Activated naive CD8-positive, alpha-beta T cell (primary cell): ENCODE measurements at regions not wholly inside any gene's neighbourhood (a gene's known extent, or its start where the extent isn't known, plus 50 kb on each side); places are given as distances from the start of the nearest gene placed in this dataset.

Experiments
- H3K27ac Mint-ChIP-seq: one replicate; pipeline ENCODE4 v1.8.0; 2021; ENCODE audit warnings: mixed read lengths
- H3K27me3 Mint-ChIP-seq: one replicate; pipeline ENCODE4 v1.8.0; 2021; ENCODE audit warnings: mixed read lengths
- H3K36me3 Mint-ChIP-seq: one replicate; pipeline ENCODE4 v1.8.0; 2021; ENCODE audit warnings: mixed read lengths
- H3K4me1 Mint-ChIP-seq: one replicate; pipeline ENCODE4 v1.8.0; 2021; ENCODE audit warnings: low read depth, mixed read lengths
- H3K4me3 Mint-ChIP-seq: one replicate; pipeline ENCODE4 v1.8.0; 2021; ENCODE audit warnings: mild to moderate bottlenecking, mixed read lengths
- H3K9me3 Mint-ChIP-seq: one replicate; pipeline ENCODE4 v1.8.0; 2021; ENCODE audit warnings: low read depth, mixed read lengths

DNA sequence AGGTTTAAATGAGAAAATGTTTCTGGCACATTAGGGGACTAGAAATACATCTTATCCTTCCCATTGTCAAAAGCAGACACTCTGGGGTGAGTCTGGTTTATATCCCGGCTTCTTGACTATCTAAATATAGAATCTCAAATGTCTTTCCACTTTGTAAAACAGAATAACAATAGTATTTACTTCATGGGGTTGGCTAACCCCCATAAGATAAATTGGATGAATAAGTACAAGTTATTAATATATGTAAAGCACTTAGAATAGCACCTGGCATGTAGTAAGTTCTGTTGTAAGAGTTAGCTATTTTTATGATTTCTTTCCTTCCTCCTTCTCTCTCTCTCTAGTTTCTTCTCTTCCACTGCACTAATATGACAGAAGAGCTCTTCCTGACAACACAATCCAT is 499.1 kb downstream of the INSC start:
- H3K27me3 Mint-ChIP-seq, result peaks cover 4% of the 10 kb centered on the region
- H3K4me1 Mint-ChIP-seq, result no peaks in the 10 kb centered on the region
- no peaks in the 10 kb centered on the region for H3K9me3 Mint-ChIP-seq
- H3K27ac Mint-ChIP-seq, result no peak overlapping the region
- no peak overlapping the region for H3K4me3 Mint-ChIP-seq
- H3K36me3 Mint-ChIP-seq, result no peaks in the 10 kb centered on the region

- no peak overlapping the region for H3K4me3 Mint-ChIP-seq
- H3K36me3 Mint-ChIP-seq, result no peaks in the 10 kb centered on the region
- H3K4me1 Mint-ChIP-seq, result no peaks in the 10 kb centered on the region
- H3K27ac Mint-ChIP-seq, result no peak overlapping the region
- H3K27me3 Mint-ChIP-seq, result peaks cover 2% of the 10 kb centered on the region
- H3K9me3 Mint-ChIP-seq, result no peaks in the 10 kb centered on the region
These were observed 500.8 kb downstream of the INSC start for GRCh38 chr11:15615398-15616096.

GRCh38 chr11:15616130-15617105 is 501.7 kb downstream of the INSC start:
- Mint-ChIP-seq H3K4me1 (no peaks in the 10 kb centered on the region), H3K36me3 (no peaks in the 10 kb centered on the region)

GRCh38 chr11:15617126-15617525 is 502.4 kb downstream of the INSC start:
- Mint-ChIP-seq H3K4me1 (no peaks in the 10 kb centered on the region), H3K9me3 (no peaks in the 10 kb centered on the region), H3K4me3 (no peak overlapping the region), H3K27me3 (peaks cover 1% of the 10 kb centered on the region), H3K36me3 (no peaks in the 10 kb centered on the region), H3K27ac (no peak overlapping the region)

More at GRCh38 chr11:15616130-15617105, 501.7 kb downstream of the INSC start:
- no peak overlapping the region for H3K4me3 Mint-ChIP-seq
- no peak overlapping the region for H3K27ac Mint-ChIP-seq
- H3K27me3 Mint-ChIP-seq, result peaks cover 2% of the 10 kb centered on the region
- no peaks in the 10 kb centered on the region for H3K9me3 Mint-ChIP-seq

DNA sequence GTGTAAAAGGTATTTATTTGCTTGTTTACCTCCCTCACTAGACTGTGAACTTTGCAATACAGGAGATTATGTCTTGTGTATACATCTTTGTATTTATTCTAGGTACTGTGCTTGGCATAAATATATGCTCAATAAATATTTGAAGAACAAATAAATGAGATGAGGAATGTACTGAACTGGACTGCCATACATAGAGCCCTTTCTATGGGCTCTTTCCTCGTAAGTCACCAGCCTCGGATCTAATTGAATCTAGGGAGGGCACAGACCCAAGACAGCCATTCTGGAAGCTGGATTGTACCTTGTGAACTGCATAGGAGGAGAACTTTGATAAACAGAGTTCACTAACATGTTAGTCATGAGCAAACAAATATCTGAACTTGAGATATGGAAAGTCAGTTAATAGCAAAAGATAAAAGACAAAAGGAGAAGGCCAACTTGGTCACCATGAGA is 503.9 kb downstream of the INSC start:
- no peak overlapping the region for H3K27ac Mint-ChIP-seq
- H3K36me3 Mint-ChIP-seq, result no peaks in the 10 kb centered on the region
- H3K4me3 Mint-ChIP-seq, result no peak overlapping the region
- H3K4me1 Mint-ChIP-seq, result no peaks in the 10 kb centered on the region
- no peaks in the 10 kb centered on the region for H3K9me3 Mint-ChIP-seq
- no peaks in the 10 kb centered on the region for H3K27me3 Mint-ChIP-seq

- Mint-ChIP-seq H3K36me3 (no peaks in the 10 kb centered on the region), H3K27me3 (no peaks in the 10 kb centered on the region), H3K4me1 (no peaks in the 10 kb centered on the region), H3K27ac (no peak overlapping the region), H3K4me3 (no peak overlapping the region), H3K9me3 (no peaks in the 10 kb centered on the region)
These were observed 506.8 kb downstream of the INSC start for GRCh38 chr11:15621565-15621964.

DNA sequence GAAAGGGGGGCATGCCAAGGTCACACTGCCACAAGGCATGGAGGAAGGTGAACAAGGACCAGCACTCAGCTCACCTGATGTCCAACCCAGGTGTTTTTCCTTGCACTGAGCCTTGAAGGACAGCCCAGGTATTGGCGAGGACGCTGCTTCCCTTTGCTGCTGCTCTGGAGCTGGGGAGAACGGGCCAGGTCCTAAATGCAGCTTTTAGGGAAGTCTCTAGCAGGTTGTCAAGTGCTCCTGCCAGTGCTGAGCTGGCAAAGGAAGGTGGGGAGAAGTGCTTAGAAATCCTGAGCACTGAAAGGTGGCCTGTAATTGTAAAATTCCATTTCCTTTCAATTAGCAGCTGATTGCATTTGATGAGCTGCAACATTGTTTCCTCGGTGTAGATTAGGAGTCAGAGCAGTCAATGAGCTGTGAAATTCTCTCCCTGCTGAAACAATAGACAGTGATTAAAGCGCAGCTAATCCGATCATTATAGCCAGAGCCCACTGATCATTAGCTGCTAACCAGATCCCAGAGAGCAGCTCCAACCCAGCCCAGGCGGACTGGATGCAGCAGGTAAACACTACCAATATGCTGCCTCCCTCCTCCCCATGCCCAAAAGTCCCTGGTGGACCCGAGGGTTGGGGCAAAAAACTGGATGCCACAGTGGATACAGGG is 507.6 kb downstream of the INSC start:
- Mint-ChIP-seq H3K4me3 (no peak overlapping the region), H3K36me3 (no peaks in the 10 kb centered on the region), H3K4me1 (no peaks in the 10 kb centered on the region), H3K27me3 (no peaks in the 10 kb centered on the region), H3K27ac (no peak overlapping the region), H3K9me3 (no peaks in the 10 kb centered on the region)

- Mint-ChIP-seq H3K9me3 (no peaks in the 10 kb centered on the region), H3K4me1 (no peaks in the 10 kb centered on the region), H3K4me3 (no peak overlapping the region), H3K36me3 (no peaks in the 10 kb centered on the region), H3K27me3 (peaks cover 2% of the 10 kb centered on the region), H3K27ac (no peak overlapping the region)
These were observed 510.0 kb downstream of the INSC start for GRCh38 chr11:15624701-15625100.

DNA sequence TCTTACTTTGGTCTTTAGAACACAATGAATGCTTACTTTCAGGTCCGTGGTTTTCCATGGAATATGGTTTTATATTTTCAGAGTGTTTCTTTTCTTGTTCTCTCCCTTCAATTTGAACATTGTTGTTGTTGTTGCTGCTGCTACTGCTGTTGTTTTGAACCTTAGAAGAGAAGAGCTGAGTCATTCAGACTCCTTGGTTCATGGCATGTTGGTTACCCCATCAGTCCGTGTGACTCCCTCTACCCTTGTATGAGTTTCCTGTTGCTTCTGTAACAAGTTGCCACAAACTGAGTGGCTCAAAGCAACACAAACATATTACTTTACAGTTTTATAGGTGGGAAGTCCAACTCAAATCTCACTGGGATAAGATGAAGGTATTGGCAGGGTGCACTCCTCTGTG is 511.0 kb downstream of the INSC start:
- no peak overlapping the region for H3K4me3 Mint-ChIP-seq
- H3K36me3 Mint-ChIP-seq, result no peaks in the 10 kb centered on the region
- H3K27me3 Mint-ChIP-seq, result peaks cover 4% of the 10 kb centered on the region
- no peaks in the 10 kb centered on the region for H3K9me3 Mint-ChIP-seq
- H3K4me1 Mint-ChIP-seq, result no peaks in the 10 kb centered on the region
- H3K27ac Mint-ChIP-seq, result no peak overlapping the region

DNA sequence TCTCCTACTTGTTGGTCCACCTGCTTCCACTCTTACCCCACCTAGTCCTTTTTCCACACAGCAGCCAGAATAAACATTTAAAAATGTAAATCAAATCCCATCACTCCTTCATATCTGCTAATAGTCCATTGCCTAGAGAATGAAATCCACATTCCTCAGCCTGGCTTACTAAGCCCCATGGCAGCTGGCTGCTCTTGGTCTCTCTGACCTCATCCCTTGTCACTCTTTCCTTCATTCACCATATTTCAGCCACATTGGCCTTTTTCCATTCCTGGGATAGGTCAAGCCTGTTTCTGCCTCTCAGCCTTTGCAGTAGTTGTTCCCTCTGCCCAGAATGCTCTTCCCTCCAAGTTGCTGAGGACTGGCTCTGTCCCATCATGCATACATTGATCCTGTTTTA is 512.8 kb downstream of the INSC start:
- H3K9me3 Mint-ChIP-seq, result no peaks in the 10 kb centered on the region
- peaks cover 4% of the 10 kb centered on the region for H3K27me3 Mint-ChIP-seq
- no peak overlapping the region for H3K4me3 Mint-ChIP-seq
- H3K27ac Mint-ChIP-seq, result no peak overlapping the region
- H3K36me3 Mint-ChIP-seq, result no peaks in the 10 kb centered on the region
- no peaks in the 10 kb centered on the region for H3K4me1 Mint-ChIP-seq

GRCh38 chr11:15629690-15630321 is 515.1 kb downstream of the INSC start:
- H3K36me3 Mint-ChIP-seq, result no peaks in the 10 kb centered on the region
- H3K9me3 Mint-ChIP-seq, result no peaks in the 10 kb centered on the region
- H3K4me1 Mint-ChIP-seq, result no peaks in the 10 kb centered on the region
- peaks cover 10% of the 10 kb centered on the region for H3K27me3 Mint-ChIP-seq
- no peak overlapping the region for H3K27ac Mint-ChIP-seq
- H3K4me3 Mint-ChIP-seq, result no peak overlapping the region

DNA sequence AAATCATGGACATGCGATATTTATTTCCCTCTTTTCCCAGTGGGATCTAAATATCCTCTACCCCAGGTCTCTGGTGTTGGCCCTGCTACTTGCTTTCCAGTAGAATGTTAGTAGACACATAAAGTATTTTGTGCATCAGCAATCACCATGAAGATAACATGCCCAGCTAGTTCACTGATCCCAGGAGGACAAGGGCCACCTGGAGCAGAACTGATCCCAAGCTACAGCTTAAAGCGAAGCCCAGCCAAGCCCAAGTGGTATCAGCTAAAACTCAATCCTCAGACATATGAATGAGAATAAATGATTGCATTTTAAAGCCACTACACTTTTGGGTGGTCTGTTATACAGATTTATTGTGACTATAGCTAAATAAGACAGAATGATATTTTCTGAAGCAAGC is 516.2 kb downstream of the INSC start:
- Mint-ChIP-seq H3K27ac (no peak overlapping the region), H3K4me3 (no peak overlapping the region), H3K9me3 (peaks cover 7% of the 10 kb centered on the region), H3K27me3 (peaks cover 14% of the 10 kb centered on the region), H3K36me3 (no peaks in the 10 kb centered on the region), H3K4me1 (no peaks in the 10 kb centered on the region)

DNA sequence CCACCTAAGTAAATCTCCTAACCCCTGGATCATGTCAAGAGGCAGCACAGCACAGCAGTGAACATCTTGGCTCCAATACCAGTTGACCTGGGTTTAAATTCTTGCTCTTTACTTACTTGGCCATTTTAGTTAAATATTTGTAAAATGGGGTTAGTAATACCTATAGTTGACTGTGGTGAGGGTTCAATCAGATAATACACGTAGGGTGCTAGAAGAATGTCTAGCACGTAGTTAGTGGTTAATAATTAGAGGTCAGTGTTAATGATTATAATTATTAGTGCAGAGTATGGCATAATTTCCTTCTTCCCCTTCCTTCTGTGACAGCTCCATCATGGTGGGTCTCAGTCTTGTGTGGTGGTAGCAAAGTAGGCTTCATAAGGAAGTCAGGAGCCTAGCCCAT is 520.8 kb downstream of the INSC start:
- Mint-ChIP-seq H3K4me3 (no peak overlapping the region), H3K27me3 (peaks cover 10% of the 10 kb centered on the region), H3K36me3 (no peaks in the 10 kb centered on the region), H3K9me3 (peaks cover 7% of the 10 kb centered on the region), H3K27ac (no peak overlapping the region), H3K4me1 (no peaks in the 10 kb centered on the region)

DNA sequence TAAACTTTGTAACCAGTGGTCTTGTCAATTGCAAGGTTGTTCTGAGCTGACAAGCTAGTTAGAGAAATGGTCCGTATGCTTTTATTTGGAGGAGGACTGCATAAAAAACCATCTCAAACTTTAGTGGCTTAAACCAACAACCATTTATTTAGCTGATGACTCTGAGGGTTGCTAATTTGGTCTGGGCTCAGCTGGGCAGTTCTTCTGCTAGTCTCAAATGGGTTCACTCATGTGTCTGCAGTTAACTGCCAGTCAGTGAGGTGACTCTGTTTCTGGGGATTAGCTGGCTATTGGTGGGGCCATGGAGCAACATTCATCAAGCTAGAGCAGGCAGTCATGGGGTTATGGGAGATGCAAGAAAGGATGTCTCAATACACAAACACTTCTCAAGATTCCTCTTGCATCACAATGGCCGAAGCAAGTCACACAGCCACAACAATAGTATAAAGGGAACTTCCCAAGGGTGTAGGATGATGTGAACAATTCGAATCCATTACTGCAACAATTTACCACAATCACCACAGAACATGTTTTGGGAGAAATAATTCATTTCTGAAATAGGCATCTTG is 521.9 kb downstream of the INSC start:
- Mint-ChIP-seq H3K4me3 (no peak overlapping the region), H3K27me3 (peaks cover 9% of the 10 kb centered on the region), H3K4me1 (no peaks in the 10 kb centered on the region), H3K9me3 (peaks cover 7% of the 10 kb centered on the region), H3K27ac (no peak overlapping the region), H3K36me3 (no peaks in the 10 kb centered on the region)
